Endodermal cell (in vitro differentiated cells): ENCODE measurements at regions not wholly inside any gene's neighbourhood (a gene's known extent, or its start where the extent isn't known, plus 50 kb on each side); places are given as distances from the start of the nearest gene placed in this dataset.

Experiments
- DNase-seq: peaks from one replicate; pipeline ENCODE4 v3.0.0-alpha.2; 2017
- H3K27ac ChIP-seq: 2 replicates; pipeline ENCODE4 v1.5.1; 2013; ENCODE audit warnings: mild to moderate bottlenecking, low read depth, low read length, moderate library complexity
- H3K27me3 ChIP-seq: 2 replicates; pipeline ENCODE4 v1.6.1; 2013; ENCODE audit warnings: mild to moderate bottlenecking, low read length, moderate library complexity; ENCODE audit not compliant: insufficient read depth, control insufficient read depth, poor library complexity, severe bottlenecking
- H3K36me3 ChIP-seq: 2 replicates; pipeline ENCODE4 v1.7.0; 2013; ENCODE audit warnings: mild to moderate bottlenecking, low read length, moderate library complexity; ENCODE audit not compliant: control insufficient read depth, insufficient read depth
- H3K4me1 ChIP-seq: one replicate; pipeline ENCODE4 v1.7.0; 2013; ENCODE audit warnings: low read length; ENCODE audit not compliant: control insufficient read depth, insufficient read depth
- H3K4me3 ChIP-seq: 2 replicates; pipeline ENCODE4 v1.5.1; 2013; ENCODE audit warnings: mild to moderate bottlenecking, low read length, moderate library complexity
- H3K9ac ChIP-seq: 2 replicates; pipeline ENCODE4 v1.6.1; 2013; ENCODE audit warnings: mild to moderate bottlenecking, low read length, moderate library complexity; ENCODE audit not compliant: poor library complexity, severe bottlenecking; ENCODE audit errors: extremely low read depth
- H3K9me3 ChIP-seq: 2 replicates; pipeline ENCODE4 v1.6.1; 2013; ENCODE audit warnings: mild to moderate bottlenecking, low read length, moderate library complexity; ENCODE audit not compliant: control insufficient read depth
- H3K27ac Mint-ChIP-seq: 2 replicates; pipeline ENCODE4 v1.8.0; 2020; ENCODE audit warnings: mixed read lengths
- H3K27me3 Mint-ChIP-seq: 2 replicates; pipeline ENCODE4 v1.8.0; 2021; ENCODE audit warnings: mild to moderate bottlenecking, mixed read lengths; ENCODE audit not compliant: insufficient read depth
- H3K36me3 Mint-ChIP-seq: 2 replicates; pipeline ENCODE4 v1.8.0; 2020; ENCODE audit warnings: low read depth, mixed read lengths
- H3K4me1 Mint-ChIP-seq: 2 replicates; pipeline ENCODE4 v1.8.0; 2020; ENCODE audit warnings: mixed read lengths
- H3K4me3 Mint-ChIP-seq: 2 replicates; pipeline ENCODE4 v1.8.0; 2020; ENCODE audit warnings: mild to moderate bottlenecking, moderate library complexity, mixed read lengths
- H3K9me3 Mint-ChIP-seq: 2 replicates; pipeline ENCODE4 v1.8.0; 2020; ENCODE audit warnings: mild to moderate bottlenecking, mixed read lengths
- WGBS, 2 experiments: methylation state at CpG; one replicate each; pipeline versions ENCODE4 v1.1.5 to v1.1.7; 2013; ENCODE audit warnings: missing lambda C conversion rate in 2 of 2, mixed read lengths in 1 of 2; ENCODE audit not compliant: insufficient coverage in 1 of 2, insufficient read length in 1 of 2; 5-methylcytosine and 5-hydroxymethylcytosine counted together
- TF ChIP-seq, protein P1 (sequence below): fragments of 200-600 bp; sonication (generic); conservative IDR thresholded peaks from 2 replicates; pipeline ENCODE4 v1.5.0; 2021; ENCODE audit warnings: antibody characterized with exemption, mild to moderate bottlenecking

DNA sequence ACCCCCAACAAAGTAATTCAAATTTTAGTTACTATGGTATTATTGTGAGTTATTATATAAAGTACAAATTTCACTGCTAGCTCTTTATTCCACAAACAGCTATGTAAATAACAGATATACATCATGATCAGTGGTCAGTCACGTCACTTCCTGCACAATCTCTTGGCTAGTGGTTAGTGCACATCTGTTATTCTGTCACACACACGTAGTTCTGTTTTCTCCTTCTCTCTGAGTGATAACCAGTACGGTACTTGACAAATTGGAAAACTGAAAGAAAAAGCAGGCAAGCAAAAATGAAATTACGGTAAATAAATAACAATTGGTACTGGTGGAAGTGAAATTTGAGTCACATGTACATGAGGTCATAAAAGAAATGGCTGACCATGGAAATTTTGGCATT, 728.7 kb downstream of the CCDC85A start:
- TF ChIP-seq, protein P1, sequence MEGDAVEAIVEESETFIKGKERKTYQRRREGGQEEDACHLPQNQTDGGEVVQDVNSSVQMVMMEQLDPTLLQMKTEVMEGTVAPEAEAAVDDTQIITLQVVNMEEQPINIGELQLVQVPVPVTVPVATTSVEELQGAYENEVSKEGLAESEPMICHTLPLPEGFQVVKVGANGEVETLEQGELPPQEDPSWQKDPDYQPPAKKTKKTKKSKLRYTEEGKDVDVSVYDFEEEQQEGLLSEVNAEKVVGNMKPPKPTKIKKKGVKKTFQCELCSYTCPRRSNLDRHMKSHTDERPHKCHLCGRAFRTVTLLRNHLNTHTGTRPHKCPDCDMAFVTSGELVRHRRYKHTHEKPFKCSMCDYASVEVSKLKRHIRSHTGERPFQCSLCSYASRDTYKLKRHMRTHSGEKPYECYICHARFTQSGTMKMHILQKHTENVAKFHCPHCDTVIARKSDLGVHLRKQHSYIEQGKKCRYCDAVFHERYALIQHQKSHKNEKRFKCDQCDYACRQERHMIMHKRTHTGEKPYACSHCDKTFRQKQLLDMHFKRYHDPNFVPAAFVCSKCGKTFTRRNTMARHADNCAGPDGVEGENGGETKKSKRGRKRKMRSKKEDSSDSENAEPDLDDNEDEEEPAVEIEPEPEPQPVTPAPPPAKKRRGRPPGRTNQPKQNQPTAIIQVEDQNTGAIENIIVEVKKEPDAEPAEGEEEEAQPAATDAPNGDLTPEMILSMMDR = no peak
- H3K9me3 Mint-ChIP-seq = peaks cover 17% of the 10 kb centered on the region
- H3K36me3 ChIP-seq = no peaks in the 10 kb centered on the region
- no peak for DNase-seq
- H3K27me3 Mint-ChIP-seq = no peaks in the 10 kb centered on the region
- H3K27ac Mint-ChIP-seq = no peak overlapping the region
- H3K9me3 ChIP-seq = no peaks in the 10 kb centered on the region
- no peaks in the 10 kb centered on the region for H3K4me1 Mint-ChIP-seq
- H3K4me3 ChIP-seq = no peak overlapping the region
- H3K4me1 ChIP-seq = no peaks in the 10 kb centered on the region
- H3K36me3 Mint-ChIP-seq = no peaks in the 10 kb centered on the region
- 88 to 89% methylated on average over 2 to 4 of the region's 4 CpGs for WGBS, 2 experiments
- no peak overlapping the region for H3K9ac ChIP-seq
- no peak overlapping the region for H3K4me3 Mint-ChIP-seq
- no peaks in the 10 kb centered on the region for H3K27me3 ChIP-seq
- no peak overlapping the region for H3K27ac ChIP-seq

DNA sequence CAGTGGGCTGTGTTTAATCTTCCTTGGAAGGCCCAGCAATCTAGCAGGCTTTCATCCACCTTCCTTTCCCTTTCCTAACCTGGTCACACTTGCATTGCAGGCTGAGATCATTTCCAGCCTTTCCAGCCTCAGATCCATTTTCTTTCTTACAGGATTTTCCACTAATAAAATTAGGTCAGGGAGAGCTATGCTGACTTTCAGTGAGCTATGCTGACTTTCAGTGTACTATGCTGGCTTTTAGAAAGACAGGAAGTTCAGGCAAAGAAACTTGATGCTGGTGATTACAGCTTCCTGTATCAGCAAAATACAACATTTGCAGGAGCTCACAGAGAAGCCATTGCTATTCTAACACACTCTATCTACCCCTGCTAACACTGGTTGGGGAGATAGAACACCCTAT, 735.0 kb downstream of the CCDC85A start:
- Mint-ChIP-seq H3K27ac (no peak overlapping the region), H3K36me3 (no peaks in the 10 kb centered on the region), H3K27me3 (no peaks in the 10 kb centered on the region), H3K4me1 (peaks cover 2% of the 10 kb centered on the region), H3K9me3 (peaks cover 17% of the 10 kb centered on the region), H3K4me3 (no peak overlapping the region)
- Histone ChIP-seq H3K9ac (no peak overlapping the region), H3K9me3 (no peaks in the 10 kb centered on the region), H3K36me3 (no peaks in the 10 kb centered on the region), H3K4me1 (no peaks in the 10 kb centered on the region), H3K4me3 (no peak overlapping the region), H3K27me3 (no peaks in the 10 kb centered on the region), H3K27ac (no peak overlapping the region)
- TF ChIP-seq, protein P1 = no peak
- no peak for DNase-seq

DNA sequence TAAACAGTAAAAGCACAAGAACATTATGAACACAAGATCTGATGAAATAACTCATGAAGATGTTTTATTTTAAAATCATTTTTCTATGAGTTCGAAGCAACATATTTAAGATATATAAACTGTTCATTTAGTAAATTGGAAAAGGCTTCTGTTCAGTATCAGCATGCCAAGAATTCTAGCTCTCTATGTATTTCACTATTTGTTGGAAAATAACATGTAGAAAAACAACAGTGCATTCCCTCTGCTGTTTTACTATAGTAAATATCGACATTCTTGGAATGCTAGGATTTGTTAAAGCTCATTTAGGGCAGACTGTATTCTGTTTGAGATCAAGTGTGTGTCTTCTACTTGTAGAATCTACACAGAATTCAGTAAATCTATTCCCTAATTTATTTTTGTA, 750.2 kb downstream of the CCDC85A start:
- Histone ChIP-seq H3K4me1 (no peaks in the 10 kb centered on the region), H3K27me3 (no peaks in the 10 kb centered on the region), H3K36me3 (no peaks in the 10 kb centered on the region), H3K4me3 (no peak overlapping the region), H3K27ac (no peak overlapping the region), H3K9ac (no peak overlapping the region), H3K9me3 (no peaks in the 10 kb centered on the region)
- Mint-ChIP-seq H3K4me1 (no peaks in the 10 kb centered on the region), H3K4me3 (no peak overlapping the region), H3K27me3 (no peaks in the 10 kb centered on the region), H3K36me3 (no peaks in the 10 kb centered on the region), H3K27ac (no peak overlapping the region), H3K9me3 (no peaks in the 10 kb centered on the region)
- no peak for DNase-seq
- WGBS, 2 experiments = 97% methylated on average over 2 of the region's 2 CpGs; no CpG with 5 or more reads in 1 of the 2 experiments
- TF ChIP-seq, protein P1 = no peak
